HFF-Myc (cell line): ENCODE measurements at regions not wholly inside any gene's neighbourhood (a gene's known extent, or its start where the extent isn't known, plus 50 kb on each side); places are given as distances from the start of the nearest gene placed in this dataset.

Experiments
- DNase-seq: peaks from one replicate; pipeline ENCODE4 v3.0.0-alpha.2; 2011; ENCODE audit warnings: low read depth; ENCODE audit errors: extremely low read depth
- H3K4me3 ChIP-seq: replicated peaks from 2 replicates; pipeline ENCODE4 v1.5.1; 2011; ENCODE audit warnings: low read depth, mild to moderate bottlenecking, control low read depth, low read length
- TF ChIP-seq, protein P1 (sequence below): IDR thresholded peaks from 2 replicates; pipeline ENCODE4 v1.5.1; 2012; ENCODE audit warnings: mild to moderate bottlenecking, low read depth, low read length, control low read depth; ENCODE audit errors: missing control alignments

DNA sequence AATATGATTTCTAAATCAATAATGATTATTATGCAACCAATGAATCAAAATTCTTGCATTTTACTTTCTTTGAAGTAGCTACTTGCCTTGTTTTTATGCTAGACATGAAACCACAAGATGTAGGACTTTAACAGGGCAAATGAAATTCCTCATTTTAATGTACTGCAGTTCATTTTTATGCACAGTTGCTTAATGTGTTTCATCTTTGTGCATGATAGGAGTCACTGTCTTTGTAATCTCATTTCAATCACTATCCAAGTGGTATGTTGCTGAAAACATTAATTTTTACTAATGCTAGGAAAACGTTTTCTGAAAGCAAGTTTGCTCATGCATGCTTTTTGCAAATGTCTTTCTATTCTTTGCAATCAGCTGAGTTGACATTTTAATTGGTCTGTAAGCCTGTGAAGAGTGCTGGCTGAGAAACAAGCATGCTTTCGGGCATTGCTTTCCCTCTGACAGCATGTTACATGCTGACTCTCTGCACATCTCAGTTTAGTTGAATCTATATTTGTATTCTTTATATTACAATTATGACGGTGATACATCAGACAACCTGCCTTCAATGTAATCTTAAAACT is 535.0 kb upstream of the CDH18 start:
- DNase-seq = no peak
- TF ChIP-seq, protein P1, sequence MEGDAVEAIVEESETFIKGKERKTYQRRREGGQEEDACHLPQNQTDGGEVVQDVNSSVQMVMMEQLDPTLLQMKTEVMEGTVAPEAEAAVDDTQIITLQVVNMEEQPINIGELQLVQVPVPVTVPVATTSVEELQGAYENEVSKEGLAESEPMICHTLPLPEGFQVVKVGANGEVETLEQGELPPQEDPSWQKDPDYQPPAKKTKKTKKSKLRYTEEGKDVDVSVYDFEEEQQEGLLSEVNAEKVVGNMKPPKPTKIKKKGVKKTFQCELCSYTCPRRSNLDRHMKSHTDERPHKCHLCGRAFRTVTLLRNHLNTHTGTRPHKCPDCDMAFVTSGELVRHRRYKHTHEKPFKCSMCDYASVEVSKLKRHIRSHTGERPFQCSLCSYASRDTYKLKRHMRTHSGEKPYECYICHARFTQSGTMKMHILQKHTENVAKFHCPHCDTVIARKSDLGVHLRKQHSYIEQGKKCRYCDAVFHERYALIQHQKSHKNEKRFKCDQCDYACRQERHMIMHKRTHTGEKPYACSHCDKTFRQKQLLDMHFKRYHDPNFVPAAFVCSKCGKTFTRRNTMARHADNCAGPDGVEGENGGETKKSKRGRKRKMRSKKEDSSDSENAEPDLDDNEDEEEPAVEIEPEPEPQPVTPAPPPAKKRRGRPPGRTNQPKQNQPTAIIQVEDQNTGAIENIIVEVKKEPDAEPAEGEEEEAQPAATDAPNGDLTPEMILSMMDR = no peak
- H3K4me3 ChIP-seq = no peak overlapping the region

DNA sequence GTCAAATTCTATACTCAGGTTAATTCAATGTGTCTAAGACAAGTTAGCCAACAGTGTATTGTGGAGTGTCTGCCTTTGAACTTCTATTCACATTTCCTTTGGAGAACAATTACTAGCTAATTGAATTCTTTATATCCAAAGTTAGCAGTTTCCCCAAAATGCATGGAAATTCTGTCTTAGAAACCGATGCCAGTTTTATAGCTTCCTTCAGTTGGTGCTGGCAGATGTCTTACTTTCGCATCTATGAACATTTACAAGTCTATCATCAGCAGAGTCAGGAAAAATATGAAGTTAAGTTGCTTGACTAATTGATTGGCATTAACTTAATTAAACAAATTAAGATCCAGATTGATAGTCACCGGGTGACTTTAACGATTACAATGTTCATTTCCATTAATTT is 527.6 kb upstream of the CDH18 start:
- H3K4me3 ChIP-seq = no peak overlapping the region
- DNase-seq = no peak
- TF ChIP-seq, protein P1 = no peak

DNA sequence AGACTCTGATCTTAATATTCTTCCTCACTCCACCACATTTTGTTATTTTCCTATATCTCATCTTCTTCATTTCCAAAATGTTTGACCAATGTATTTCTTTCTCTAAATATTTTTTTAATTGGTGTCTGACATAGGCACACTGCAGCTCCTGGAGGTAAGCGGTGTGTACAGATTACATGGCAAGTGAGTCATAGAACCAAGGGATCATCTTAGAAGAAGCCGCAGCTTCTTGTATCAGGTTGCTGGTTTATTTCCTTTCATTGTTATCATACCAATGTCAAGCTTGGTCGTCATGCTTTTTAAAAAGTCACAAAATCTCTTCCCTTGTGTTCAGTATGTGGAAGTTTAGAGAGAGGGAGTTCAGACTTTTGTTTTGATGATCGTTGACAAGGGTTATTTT is 526.1 kb upstream of the CDH18 start:
- DNase-seq = no peak
- H3K4me3 ChIP-seq = no peak overlapping the region
- TF ChIP-seq, protein P1 = no peak

DNA sequence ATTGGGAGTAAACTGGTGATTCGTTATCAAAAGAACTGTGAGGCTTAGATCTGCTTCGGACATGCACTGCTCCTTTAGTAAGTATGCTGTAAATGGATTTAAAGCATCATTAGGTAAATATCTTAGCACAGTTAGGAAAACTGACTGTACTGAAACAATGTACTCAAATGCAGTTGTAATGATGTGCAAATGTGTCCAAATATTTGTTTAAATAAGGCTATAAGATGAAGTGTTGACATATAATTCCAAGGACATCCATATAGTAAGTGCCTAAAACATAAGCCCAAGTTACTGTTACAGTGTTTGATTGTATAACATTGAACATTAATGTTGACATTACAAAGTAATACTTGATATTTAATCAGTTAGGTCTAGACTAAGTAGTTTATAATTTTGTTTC is 512.5 kb upstream of the CDH18 start:
- TF ChIP-seq, protein P1 = no peak
- no peak overlapping the region for H3K4me3 ChIP-seq
- no peak for DNase-seq

DNA sequence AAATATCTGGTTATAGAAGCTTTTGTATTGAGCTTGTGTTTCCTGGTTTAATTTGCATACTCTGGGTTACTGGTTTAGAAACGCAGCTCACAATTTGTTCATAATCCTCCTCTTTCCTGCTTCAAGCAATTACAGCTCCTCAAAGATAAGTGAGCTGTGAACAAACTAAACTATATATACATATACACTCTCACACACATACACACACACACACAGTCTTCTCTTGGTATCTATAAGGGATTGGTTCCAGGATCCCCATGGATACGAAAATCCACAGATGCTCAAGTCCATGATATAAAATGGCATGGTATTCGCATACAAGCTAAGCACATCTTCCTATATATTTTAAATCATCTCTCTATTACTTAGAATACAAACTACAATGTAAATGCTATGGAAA is 510.9 kb upstream of the CDH18 start:
- TF ChIP-seq, protein P1 = no peak

DNA sequence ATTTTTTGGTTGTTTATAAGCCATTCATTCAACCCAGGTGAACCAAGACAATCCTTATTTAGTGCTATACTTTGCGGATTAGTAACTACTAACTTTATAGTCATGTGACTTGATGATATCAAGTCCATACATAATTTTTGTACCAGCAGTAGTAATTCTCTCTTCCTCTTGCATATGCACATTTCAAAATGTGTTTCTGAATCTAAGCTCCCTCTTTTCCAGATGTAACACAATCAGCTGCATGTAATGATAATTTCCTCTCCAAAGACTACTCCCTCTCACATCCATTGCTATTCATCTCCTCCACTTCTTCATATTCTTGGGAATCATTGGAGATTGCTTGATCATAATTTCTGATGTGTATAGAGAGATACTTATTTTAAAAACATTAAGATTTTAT is 510.1 kb upstream of the CDH18 start:
- no peak for DNase-seq
- H3K4me3 ChIP-seq = no peak overlapping the region
- TF ChIP-seq, protein P1 = no peak

More for the DNA sequence above, 510.9 kb upstream of the CDH18 start:
- no peak overlapping the region for H3K4me3 ChIP-seq
- no peak for DNase-seq

DNA sequence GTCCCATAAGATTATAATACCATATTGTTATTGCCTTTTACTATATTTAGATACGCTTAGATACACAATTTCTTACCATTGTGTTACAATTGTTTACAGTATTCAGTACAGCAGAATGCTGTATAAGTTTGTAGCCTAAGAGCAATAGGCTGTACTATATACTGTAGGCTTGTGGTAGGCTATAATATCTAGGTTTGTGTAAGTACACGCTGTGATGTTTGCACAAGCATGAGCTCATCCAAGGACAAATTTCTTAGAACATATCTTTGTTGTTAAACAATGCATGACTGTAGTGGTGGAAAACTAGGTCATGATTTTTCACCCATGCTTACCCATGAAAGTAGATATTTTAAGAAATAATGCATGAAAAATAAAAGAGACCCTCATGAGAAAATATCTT is 509.4 kb upstream of the CDH18 start:
- no peak for DNase-seq
- no peak overlapping the region for H3K4me3 ChIP-seq
- TF ChIP-seq, protein P1 = no peak
